Ishikawa (cell line): ENCODE measurements at regions not wholly inside any gene's neighbourhood (a gene's known extent, or its start where the extent isn't known, plus 50 kb on each side); places are given as distances from the start of the nearest gene placed in this dataset.

Experiments
- CEBPB ChIP-seq: IDR thresholded peaks from 2 replicates; pipeline ENCODE4 v1.6.1; 2012
- CREB1 ChIP-seq: IDR thresholded peaks from 2 replicates; pipeline ENCODE4 v1.6.1; 2012; ENCODE audit warnings: low read depth
- EGR1 ChIP-seq: IDR thresholded peaks from 2 replicates; pipeline ENCODE4 v1.6.1; 2012
- EP300 ChIP-seq: IDR thresholded peaks from 2 replicates; pipeline ENCODE4 v1.6.1; 2012; ENCODE audit warnings: borderline replicate concordance
- FOXM1 ChIP-seq: IDR thresholded peaks from 2 replicates; pipeline ENCODE4 v1.6.1; 2012; ENCODE audit warnings: low read depth, borderline replicate concordance
- MAX ChIP-seq: IDR thresholded peaks from 2 replicates; pipeline ENCODE4 v1.6.1; 2012
- NFIC ChIP-seq: IDR thresholded peaks from 2 replicates; pipeline ENCODE4 v1.6.1; 2012
- RAD21 ChIP-seq: IDR thresholded peaks from 2 replicates; pipeline ENCODE4 v1.6.1; 2012; ENCODE audit warnings: low read depth
- REST ChIP-seq: IDR thresholded peaks from 2 replicates; pipeline ENCODE4 v1.6.1; 2012; ENCODE audit warnings: low read depth, mild to moderate bottlenecking
- TAF1 ChIP-seq: IDR thresholded peaks from 2 replicates; pipeline ENCODE4 v1.6.1; 2012; ENCODE audit warnings: low read depth, mild to moderate bottlenecking
- TCF12 ChIP-seq: IDR thresholded peaks from 2 replicates; pipeline ENCODE4 v1.6.1; 2012; ENCODE audit warnings: low read depth
- TEAD4 ChIP-seq: IDR thresholded peaks from 2 replicates; pipeline ENCODE4 v1.6.1; 2012
- USF1 ChIP-seq: IDR thresholded peaks from 2 replicates; pipeline ENCODE4 v1.6.1; 2012
- YY1 ChIP-seq: IDR thresholded peaks from 2 replicates; pipeline ENCODE4 v1.6.1; 2012; ENCODE audit warnings: low read depth

- TF ChIP-seq TCF12 (no peak), CREB1 (no peak), EGR1 (no peak), CEBPB (no peak), REST (no peak), TAF1 (no peak), TEAD4 (no peak), RAD21 (no peak), EP300 (no peak), MAX (no peak), USF1 (no peak), NFIC (no peak), YY1 (no peak), FOXM1 (no peak)
Measured at GRCh38 chr13:50275392-50276063, 260.3 kb downstream of the KCNRG start.
